Neural cell (in vitro differentiated cells): ENCODE measurements at regions not wholly inside any gene's neighbourhood (a gene's known extent, or its start where the extent isn't known, plus 50 kb on each side); places are given as distances from the start of the nearest gene placed in this dataset.

Experiments
- H2AFZ ChIP-seq: fragments of 200-600, 300-800 bp; sonication (generic), shearing (Covaris generic); 2 replicates; pipeline ENCODE4 v1.6.0; 2014; ENCODE audit warnings: low read depth, mild to moderate bottlenecking, antibody characterized with exemption, low read length, moderate library complexity
- H3F3A ChIP-seq: fragments of 200-600 bp; shearing (Covaris generic); 2 replicates; pipeline ENCODE4 v1.6.1; 2016; ENCODE audit warnings: mild to moderate bottlenecking, moderate library complexity, mixed read lengths, antibody characterized with exemption, low read length; ENCODE audit not compliant: insufficient read depth, poor library complexity, severe bottlenecking
- H3K27ac ChIP-seq: fragments of 200-600, 300-800 bp; sonication (generic), shearing (Covaris generic); 2 replicates; pipeline ENCODE4 v1.5.1; 2014; ENCODE audit warnings: mild to moderate bottlenecking, low read length, moderate library complexity
- H3K27me3 ChIP-seq: fragments of 300-800, 200-600 bp; sonication (generic), shearing (Covaris generic); 2 replicates; pipeline ENCODE4 v1.6.0; 2014; ENCODE audit warnings: mild to moderate bottlenecking, low read depth, low read length, moderate library complexity; ENCODE audit not compliant: insufficient read depth
- H3K36me3 ChIP-seq: fragments of 300-800, 200-600 bp; sonication (generic), shearing (Covaris generic); 2 replicates; pipeline ENCODE4 v1.5.1; 2014; ENCODE audit warnings: mild to moderate bottlenecking, antibody characterized with exemption, low read length, moderate library complexity; ENCODE audit not compliant: insufficient read depth
- H3K4me2 ChIP-seq: fragments of 300-800, 200-600 bp; sonication (generic), shearing (Covaris generic); 2 replicates; pipeline ENCODE4 v1.6.0; 2014; ENCODE audit warnings: mild to moderate bottlenecking, low read length
- H3K4me3 ChIP-seq: fragments of 300-800, 200-600 bp; sonication (generic), shearing (Covaris generic); 2 replicates; pipeline ENCODE4 v1.5.1; 2014; ENCODE audit warnings: mild to moderate bottlenecking, low read length, moderate library complexity
- H3K79me2 ChIP-seq: fragments of 200-600 bp; shearing (Covaris generic); replicated peaks from 2 replicates; pipeline ENCODE4 v1.6.0; 2014; ENCODE audit warnings: mild to moderate bottlenecking, low read length, moderate library complexity; ENCODE audit not compliant: insufficient read depth
- H3K9ac ChIP-seq: fragments of 300-800, 200-600 bp; sonication (generic), shearing (Covaris generic); 2 replicates; pipeline ENCODE4 v1.6.1; 2016; ENCODE audit warnings: mild to moderate bottlenecking, low read length, mixed read lengths
- H3K9me2 ChIP-seq: fragments of 200-600 bp; shearing (Covaris generic); 2 replicates; pipeline ENCODE4 v1.6.1; 2016; ENCODE audit warnings: mild to moderate bottlenecking, low read length, mixed read lengths; ENCODE audit not compliant: insufficient read depth
- H3K9me3 ChIP-seq: fragments of 200-600, 300-800 bp; sonication (generic), shearing (Covaris generic); 2 replicates; pipeline ENCODE4 v1.6.1; 2016; ENCODE audit warnings: mild to moderate bottlenecking, mixed run types, low read length, moderate library complexity, mixed read lengths
- H4K20me1 ChIP-seq: fragments of 200-600 bp; shearing (Covaris generic); 2 replicates; pipeline ENCODE4 v1.6.1; 2016; ENCODE audit warnings: mild to moderate bottlenecking, mixed run types; ENCODE audit not compliant: insufficient read depth
- EP300 ChIP-seq: fragments of 450-650 bp; conservative IDR thresholded peaks from 2 replicates; pipeline ENCODE4 v1.6.1; 2014; ENCODE audit warnings: antibody characterized with exemption, mild to moderate bottlenecking, moderate library complexity; ENCODE audit not compliant: poor library complexity, severe bottlenecking
- EZH2 ChIP-seq: fragments of 200-600, 300-800 bp; shearing (Covaris generic), sonication (generic); IDR thresholded peaks from 2 replicates; pipeline ENCODE4 v1.6.1; 2014; ENCODE audit warnings: antibody characterized with exemption, low read length, borderline replicate concordance, mild to moderate bottlenecking; ENCODE audit not compliant: insufficient read depth, poor library complexity, severe bottlenecking
- MXI1 ChIP-seq: fragments of 450-650 bp; conservative IDR thresholded peaks from 2 replicates; pipeline ENCODE4 v1.6.1; 2014; ENCODE audit warnings: antibody characterized with exemption, mild to moderate bottlenecking; ENCODE audit not compliant: poor library complexity, severe bottlenecking
- POLR2AphosphoS5 ChIP-seq: IDR thresholded peaks from 2 replicates; pipeline ENCODE4 v1.6.1; 2012
- RAD21 ChIP-seq: fragments of 450-650 bp; conservative IDR thresholded peaks from 2 replicates; pipeline ENCODE4 v1.6.1; 2014; ENCODE audit warnings: antibody characterized with exemption, mild to moderate bottlenecking, moderate library complexity
- REST ChIP-seq: IDR thresholded peaks from 2 replicates; pipeline ENCODE4 v1.6.1; 2012; ENCODE audit warnings: borderline replicate concordance
- SMC3 ChIP-seq: fragments of 450-650 bp; conservative IDR thresholded peaks from 2 replicates; pipeline ENCODE4 v1.6.1; 2014; ENCODE audit warnings: antibody characterized with exemption, mild to moderate bottlenecking, moderate library complexity; ENCODE audit not compliant: poor library complexity
- TAF1 ChIP-seq: IDR thresholded peaks from 2 replicates; pipeline ENCODE4 v1.6.1; 2012; ENCODE audit warnings: low read depth
- TF ChIP-seq, protein P1 (sequence below): fragments of 450-650 bp; IDR thresholded peaks from 2 replicates; pipeline ENCODE4 v1.5.1; 2014; ENCODE audit warnings: antibody characterized with exemption, mild to moderate bottlenecking, moderate library complexity; ENCODE audit not compliant: poor library complexity, severe bottlenecking

DNA sequence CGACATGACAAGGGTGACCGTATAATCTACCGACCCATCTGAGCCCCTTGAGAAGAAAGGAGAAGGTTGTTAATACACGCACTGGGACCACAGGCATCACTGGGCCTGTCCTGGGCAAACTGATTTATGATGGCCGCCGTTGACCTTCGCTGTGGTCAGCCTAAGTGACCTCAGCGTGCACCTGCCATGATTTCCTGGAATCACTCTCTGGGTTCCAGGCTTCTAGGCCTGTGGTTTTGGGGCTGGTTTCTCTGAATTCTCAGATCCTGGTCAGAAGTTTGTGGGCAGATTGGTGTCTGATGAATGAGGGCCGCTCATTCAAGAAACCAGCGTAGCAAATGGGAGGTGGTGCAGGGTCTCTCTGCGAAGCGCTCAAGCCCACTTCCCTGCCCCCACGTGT is 64.0 kb downstream of the SIK1 start:
- Histone ChIP-seq H4K20me1 (no peaks in the 10 kb centered on the region), H3K9ac (no peak overlapping the region), H3K27ac (no peak overlapping the region), H3F3A (no peaks in the 10 kb centered on the region), H3K4me3 (no peak overlapping the region), H3K4me2 (no peak overlapping the region), H2AFZ (no peak overlapping the region), H3K36me3 (no peaks in the 10 kb centered on the region), H3K79me2 (no peaks in the 10 kb centered on the region), H3K9me2 (no peaks in the 10 kb centered on the region), H3K27me3 (no peaks in the 10 kb centered on the region), H3K9me3 (no peaks in the 10 kb centered on the region)
- TF ChIP-seq TAF1: no peak
- no peak for TF ChIP-seq POLR2AphosphoS5
- TF ChIP-seq SMC3: no peak
- TF ChIP-seq RAD21: no peak
- no peak for TF ChIP-seq EZH2
- no peak for TF ChIP-seq MXI1
- TF ChIP-seq, protein P1, sequence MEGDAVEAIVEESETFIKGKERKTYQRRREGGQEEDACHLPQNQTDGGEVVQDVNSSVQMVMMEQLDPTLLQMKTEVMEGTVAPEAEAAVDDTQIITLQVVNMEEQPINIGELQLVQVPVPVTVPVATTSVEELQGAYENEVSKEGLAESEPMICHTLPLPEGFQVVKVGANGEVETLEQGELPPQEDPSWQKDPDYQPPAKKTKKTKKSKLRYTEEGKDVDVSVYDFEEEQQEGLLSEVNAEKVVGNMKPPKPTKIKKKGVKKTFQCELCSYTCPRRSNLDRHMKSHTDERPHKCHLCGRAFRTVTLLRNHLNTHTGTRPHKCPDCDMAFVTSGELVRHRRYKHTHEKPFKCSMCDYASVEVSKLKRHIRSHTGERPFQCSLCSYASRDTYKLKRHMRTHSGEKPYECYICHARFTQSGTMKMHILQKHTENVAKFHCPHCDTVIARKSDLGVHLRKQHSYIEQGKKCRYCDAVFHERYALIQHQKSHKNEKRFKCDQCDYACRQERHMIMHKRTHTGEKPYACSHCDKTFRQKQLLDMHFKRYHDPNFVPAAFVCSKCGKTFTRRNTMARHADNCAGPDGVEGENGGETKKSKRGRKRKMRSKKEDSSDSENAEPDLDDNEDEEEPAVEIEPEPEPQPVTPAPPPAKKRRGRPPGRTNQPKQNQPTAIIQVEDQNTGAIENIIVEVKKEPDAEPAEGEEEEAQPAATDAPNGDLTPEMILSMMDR: no peak
- no peak for TF ChIP-seq EP300
- no peak for TF ChIP-seq REST

DNA sequence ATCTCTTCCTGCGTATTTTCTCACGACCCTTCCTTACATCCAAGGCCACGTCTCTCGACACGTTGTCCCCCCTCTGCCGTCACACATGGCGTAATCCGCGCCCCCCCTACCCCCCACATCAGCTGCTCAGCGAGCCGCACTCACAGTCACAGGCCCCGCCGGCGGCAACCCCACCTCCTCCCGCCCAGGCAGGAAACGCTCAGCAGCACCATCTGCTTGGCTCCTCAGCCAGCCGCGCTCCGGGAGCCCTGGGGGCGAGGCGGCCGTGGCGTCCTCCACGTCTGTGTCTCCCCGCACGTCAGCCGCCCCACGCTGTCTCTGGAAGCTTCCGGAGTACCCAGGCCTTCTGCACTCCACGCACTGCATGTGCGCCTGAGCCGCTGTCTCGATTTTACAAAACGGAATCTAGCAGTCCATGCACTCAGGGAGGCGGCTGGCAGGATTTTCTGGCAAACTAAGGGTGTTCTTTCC is 64.6 kb downstream of the SIK1 start:
- no peaks in the 10 kb centered on the region for H3K27me3 ChIP-seq
- H3K36me3 ChIP-seq: no peaks in the 10 kb centered on the region
- TF ChIP-seq EZH2: no peak
- no peak for TF ChIP-seq TAF1
- TF ChIP-seq RAD21: no peak
- no peak for TF ChIP-seq EP300
- TF ChIP-seq REST: no peak
- TF ChIP-seq SMC3: no peak
- no peak for TF ChIP-seq POLR2AphosphoS5
- TF ChIP-seq MXI1: no peak
- TF ChIP-seq, protein P1: no peak
- H3K9ac ChIP-seq: no peak overlapping the region
- no peaks in the 10 kb centered on the region for H3K9me2 ChIP-seq
- H4K20me1 ChIP-seq: no peaks in the 10 kb centered on the region
- no peak overlapping the region for H3K4me3 ChIP-seq
- H3K27ac ChIP-seq: no peak overlapping the region
- no peaks in the 10 kb centered on the region for H3K9me3 ChIP-seq
- no peak overlapping the region for H2AFZ ChIP-seq
- H3K4me2 ChIP-seq: no peak overlapping the region
- no peaks in the 10 kb centered on the region for H3F3A ChIP-seq
- no peaks in the 10 kb centered on the region for H3K79me2 ChIP-seq
